ENCODE measurements at regions not wholly inside any gene's neighbourhood (a gene's known extent, or its start where the extent isn't known, plus 50 kb on each side); places are given as distances from the start of the nearest gene placed in this dataset.
"Not testable (repeated sequence)": the region's sequence is repeated elsewhere in the genome, so short reads cannot be mapped to it uniquely, and the experiment has no call there.

DNA sequence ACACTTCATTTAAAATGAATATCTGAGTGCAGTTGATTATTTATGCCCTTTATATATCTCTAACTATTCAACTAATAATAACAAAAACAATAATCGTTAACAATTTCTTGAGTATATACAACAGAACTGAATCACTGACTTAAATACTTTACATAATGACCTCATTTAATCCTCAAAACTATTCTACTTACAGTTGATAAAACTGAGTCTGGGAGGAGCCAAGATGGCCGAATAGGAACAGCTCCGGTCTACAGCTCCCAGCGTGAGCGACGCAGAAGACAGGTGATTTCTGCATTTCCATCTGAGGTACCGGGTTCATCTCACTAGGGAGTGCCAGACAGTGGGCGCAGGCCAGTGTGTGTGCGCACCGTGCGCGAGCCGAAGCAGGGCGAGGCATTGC is 163.6 kb downstream of the LRRN1 start:
- TF ChIP-seq CTCF (IDR thresholded peaks at IDR 0.05); REST (IDR thresholded peaks at IDR 0.05); EHMT2 (IDR thresholded peaks at IDR 0.05; ENCODE audit: low read depth); CHD2 (IDR thresholded peaks at IDR 0.05; ENCODE audit: low read length, partially characterized antibody); RNF2 (IDR thresholded peaks at IDR 0.05; ENCODE audit: borderline replicate concordance, low read depth); MAFK (IDR thresholded peaks at IDR 0.05; ENCODE audit: partially characterized antibody); NPAS2 (CRISPR knock-in tag; IDR thresholded peaks at IDR 0.05; ENCODE audit: borderline replicate concordance); SMC3 (IDR thresholded peaks at IDR 0.05): not testable (repeated sequence)

All from A549 (cell line).